ENCODE measurements at regions not wholly inside any gene's neighbourhood (a gene's known extent, or its start where the extent isn't known, plus 50 kb on each side); places are given as distances from the start of the nearest gene placed in this dataset.

- H3K4me3 ChIP-seq (ENCODE audit: low read depth, low read length): no peak overlapping the region
- no peaks in the 10 kb centered on the region for H3K4me1 ChIP-seq (ENCODE audit: control insufficient read depth, insufficient read depth, low read length)
- no peaks in the 10 kb centered on the region for H3K9me3 ChIP-seq (ENCODE audit: control insufficient read depth, insufficient read depth, low read depth, low read length)
- no peak overlapping the region for H3K27ac ChIP-seq (ENCODE audit: low read depth, low read length)
- H3K36me3 ChIP-seq (ENCODE audit: control insufficient read depth, insufficient read depth, low read length): no peaks in the 10 kb centered on the region
- H3K27me3 ChIP-seq (ENCODE audit: control insufficient read depth, insufficient read depth, low read length): no peaks in the 10 kb centered on the region
- H3K9ac ChIP-seq (ENCODE audit: low read length): no peak overlapping the region
Observed at GRCh38 chr1:170296642-170297041, 150.9 kb downstream of the NTMT2 start.

- Histone ChIP-seq H3K4me1 (ENCODE audit: control insufficient read depth, insufficient read depth, low read length) (no peaks in the 10 kb centered on the region), H3K27me3 (ENCODE audit: control insufficient read depth, insufficient read depth, low read length) (no peaks in the 10 kb centered on the region), H3K27ac (ENCODE audit: low read depth, low read length) (no peak overlapping the region), H3K9me3 (ENCODE audit: control insufficient read depth, insufficient read depth, low read depth, low read length) (no peaks in the 10 kb centered on the region), H3K9ac (ENCODE audit: low read length) (no peak overlapping the region), H3K36me3 (ENCODE audit: control insufficient read depth, insufficient read depth, low read length) (no peaks in the 10 kb centered on the region), H3K4me3 (ENCODE audit: low read depth, low read length) (no peak overlapping the region)
Observed at GRCh38 chr1:170301596-170301995, 155.8 kb downstream of the NTMT2 start.

- H3K9me3 ChIP-seq (ENCODE audit: control insufficient read depth, insufficient read depth, low read depth, low read length): no peaks in the 10 kb centered on the region
- H3K4me1 ChIP-seq (ENCODE audit: control insufficient read depth, insufficient read depth, low read length): no peaks in the 10 kb centered on the region
- H3K9ac ChIP-seq (ENCODE audit: low read length): no peak overlapping the region
- no peak overlapping the region for H3K4me3 ChIP-seq (ENCODE audit: low read depth, low read length)
- no peak overlapping the region for H3K27ac ChIP-seq (ENCODE audit: low read depth, low read length)
- no peaks in the 10 kb centered on the region for H3K36me3 ChIP-seq (ENCODE audit: control insufficient read depth, insufficient read depth, low read length)
- no peaks in the 10 kb centered on the region for H3K27me3 ChIP-seq (ENCODE audit: control insufficient read depth, insufficient read depth, low read length)
Observed at GRCh38 chr1:170303034-170303433, 157.3 kb downstream of the NTMT2 start.

GRCh38 chr1:170305777-170306512, 160.2 kb downstream of the NTMT2 start:
- no peaks in the 10 kb centered on the region for H3K27me3 ChIP-seq (ENCODE audit: control insufficient read depth, insufficient read depth, low read length)
- no peak overlapping the region for H3K27ac ChIP-seq (ENCODE audit: low read depth, low read length)
- H3K36me3 ChIP-seq (ENCODE audit: control insufficient read depth, insufficient read depth, low read length): no peaks in the 10 kb centered on the region
- no peaks in the 10 kb centered on the region for H3K9me3 ChIP-seq (ENCODE audit: control insufficient read depth, insufficient read depth, low read depth, low read length)
- no peak overlapping the region for H3K4me3 ChIP-seq (ENCODE audit: low read depth, low read length)
- no peaks in the 10 kb centered on the region for H3K4me1 ChIP-seq (ENCODE audit: control insufficient read depth, insufficient read depth, low read length)
- H3K9ac ChIP-seq (ENCODE audit: low read length): no peak overlapping the region

DNA sequence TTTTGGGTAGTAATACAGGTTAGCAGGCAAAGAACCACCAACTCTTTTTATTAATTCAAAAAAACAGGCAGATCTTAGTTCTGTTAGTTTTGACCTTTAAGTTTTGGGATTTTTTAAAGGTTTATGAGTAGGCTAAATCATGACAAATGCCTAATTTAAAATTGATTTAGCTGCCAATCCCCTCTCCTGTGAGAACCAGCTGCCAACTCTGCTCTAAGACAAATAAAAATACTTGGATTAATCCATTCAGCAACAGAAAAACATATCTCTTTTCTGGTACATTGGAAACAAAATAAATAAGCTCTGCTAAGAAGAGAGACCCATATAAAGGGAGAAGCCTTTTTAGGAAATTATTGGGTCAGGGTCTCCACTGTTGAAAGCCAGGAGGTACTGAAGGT, 160.8 kb downstream of the NTMT2 start:
- no peaks in the 10 kb centered on the region for H3K4me1 ChIP-seq (ENCODE audit: control insufficient read depth, insufficient read depth, low read length)
- H3K4me3 ChIP-seq (ENCODE audit: low read depth, low read length): no peak overlapping the region
- no peak overlapping the region for H3K9ac ChIP-seq (ENCODE audit: low read length)
- H3K36me3 ChIP-seq (ENCODE audit: control insufficient read depth, insufficient read depth, low read length): no peaks in the 10 kb centered on the region
- no peak overlapping the region for H3K27ac ChIP-seq (ENCODE audit: low read depth, low read length)
- H3K27me3 ChIP-seq (ENCODE audit: control insufficient read depth, insufficient read depth, low read length): no peaks in the 10 kb centered on the region
- no peaks in the 10 kb centered on the region for H3K9me3 ChIP-seq (ENCODE audit: control insufficient read depth, insufficient read depth, low read depth, low read length)

DNA sequence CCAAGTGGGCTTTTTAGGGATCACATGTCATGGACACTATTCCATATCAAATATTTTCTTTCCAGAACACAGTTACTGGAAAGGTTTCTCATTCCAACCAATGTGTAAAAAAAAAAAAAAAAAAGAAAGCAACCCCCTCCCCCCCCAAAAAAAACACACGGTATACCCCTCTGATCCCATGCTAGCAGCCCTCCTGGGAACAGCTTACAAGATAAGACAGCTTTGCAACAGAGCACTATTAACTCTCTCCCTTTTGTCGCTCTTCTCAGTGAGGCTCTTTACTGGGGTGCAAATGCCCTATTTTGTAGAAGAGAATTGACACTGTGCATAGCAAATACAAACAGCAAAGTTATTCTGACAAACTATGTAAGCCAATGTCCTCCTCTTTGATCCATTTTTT, 161.2 kb downstream of the NTMT2 start:
- Histone ChIP-seq H3K4me1 (ENCODE audit: control insufficient read depth, insufficient read depth, low read length) (no peaks in the 10 kb centered on the region), H3K9ac (ENCODE audit: low read length) (no peak overlapping the region), H3K4me3 (ENCODE audit: low read depth, low read length) (no peak overlapping the region), H3K36me3 (ENCODE audit: control insufficient read depth, insufficient read depth, low read length) (no peaks in the 10 kb centered on the region), H3K27ac (ENCODE audit: low read depth, low read length) (no peak overlapping the region), H3K9me3 (ENCODE audit: control insufficient read depth, insufficient read depth, low read depth, low read length) (no peaks in the 10 kb centered on the region), H3K27me3 (ENCODE audit: control insufficient read depth, insufficient read depth, low read length) (no peaks in the 10 kb centered on the region)

- Histone ChIP-seq H3K9ac (ENCODE audit: low read length) (no peak overlapping the region), H3K4me1 (ENCODE audit: control insufficient read depth, insufficient read depth, low read length) (no peaks in the 10 kb centered on the region), H3K9me3 (ENCODE audit: control insufficient read depth, insufficient read depth, low read depth, low read length) (no peaks in the 10 kb centered on the region), H3K4me3 (ENCODE audit: low read depth, low read length) (no peak overlapping the region), H3K27me3 (ENCODE audit: control insufficient read depth, insufficient read depth, low read length) (no peaks in the 10 kb centered on the region), H3K27ac (ENCODE audit: low read depth, low read length) (no peak overlapping the region), H3K36me3 (ENCODE audit: control insufficient read depth, insufficient read depth, low read length) (no peaks in the 10 kb centered on the region)
Observed at GRCh38 chr1:170307426-170307825, 161.7 kb downstream of the NTMT2 start.

- H3K27me3 ChIP-seq (ENCODE audit: control insufficient read depth, insufficient read depth, low read length): no peaks in the 10 kb centered on the region
- no peaks in the 10 kb centered on the region for H3K4me1 ChIP-seq (ENCODE audit: control insufficient read depth, insufficient read depth, low read length)
Observed at GRCh38 chr1:170309389-170310013, 163.7 kb downstream of the NTMT2 start.

DNA sequence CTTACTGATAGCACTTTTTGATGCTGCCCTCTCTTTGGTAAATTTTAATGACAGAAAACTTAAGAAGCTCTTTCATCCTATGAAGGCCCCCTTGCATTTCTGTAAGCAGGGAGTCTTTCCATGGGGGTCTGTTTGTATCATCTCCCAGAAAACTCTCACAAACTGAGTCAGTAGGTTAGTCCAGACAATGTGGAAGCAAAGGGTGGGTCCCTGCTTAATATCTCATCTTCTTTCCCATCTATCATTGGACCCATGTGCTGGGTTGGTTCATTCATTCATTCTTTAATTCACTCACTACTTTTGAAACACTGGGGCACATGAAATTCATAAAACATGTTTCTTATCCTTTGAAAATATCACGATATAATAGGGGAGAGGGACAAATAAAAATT, 164.3 kb downstream of the NTMT2 start:
- H3K9me3 ChIP-seq (ENCODE audit: control insufficient read depth, insufficient read depth, low read depth, low read length): no peaks in the 10 kb centered on the region
- no peak overlapping the region for H3K27ac ChIP-seq (ENCODE audit: low read depth, low read length)
- no peak overlapping the region for H3K9ac ChIP-seq (ENCODE audit: low read length)
- peaks cover 5% of the 10 kb centered on the region for H3K4me1 ChIP-seq (ENCODE audit: control insufficient read depth, insufficient read depth, low read length)
- H3K4me3 ChIP-seq (ENCODE audit: low read depth, low read length): no peak overlapping the region
- no peaks in the 10 kb centered on the region for H3K27me3 ChIP-seq (ENCODE audit: control insufficient read depth, insufficient read depth, low read length)
- H3K36me3 ChIP-seq (ENCODE audit: control insufficient read depth, insufficient read depth, low read length): no peaks in the 10 kb centered on the region

More at GRCh38 chr1:170309389-170310013, 163.7 kb downstream of the NTMT2 start:
- no peaks in the 10 kb centered on the region for H3K9me3 ChIP-seq (ENCODE audit: control insufficient read depth, insufficient read depth, low read depth, low read length)
- H3K9ac ChIP-seq (ENCODE audit: low read length): no peak overlapping the region
- no peaks in the 10 kb centered on the region for H3K36me3 ChIP-seq (ENCODE audit: control insufficient read depth, insufficient read depth, low read length)
- no peak overlapping the region for H3K27ac ChIP-seq (ENCODE audit: low read depth, low read length)
- H3K4me3 ChIP-seq (ENCODE audit: low read depth, low read length): no peak overlapping the region

DNA sequence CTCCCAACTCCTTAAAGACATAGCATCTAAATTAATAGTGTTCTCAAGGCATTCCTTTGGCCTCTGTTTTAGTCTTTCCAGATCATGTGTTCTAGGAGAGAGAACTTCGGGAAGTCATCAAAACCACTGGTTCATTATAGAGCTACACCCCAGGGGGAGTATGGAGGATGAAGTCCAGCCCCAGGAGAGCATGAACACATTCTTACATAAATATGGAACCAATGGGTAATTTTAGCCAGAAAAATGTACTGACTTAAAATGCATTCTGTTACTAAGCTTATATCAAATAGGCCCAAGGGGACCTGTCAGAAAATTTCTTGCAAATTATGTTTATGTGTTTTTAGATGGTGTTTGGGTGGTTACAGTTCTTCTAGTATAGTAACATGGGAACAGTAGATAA, 165.2 kb downstream of the NTMT2 start:
- H3K27me3 ChIP-seq (ENCODE audit: control insufficient read depth, insufficient read depth, low read length): no peaks in the 10 kb centered on the region
- H3K9me3 ChIP-seq (ENCODE audit: control insufficient read depth, insufficient read depth, low read depth, low read length): no peaks in the 10 kb centered on the region
- H3K36me3 ChIP-seq (ENCODE audit: control insufficient read depth, insufficient read depth, low read length): no peaks in the 10 kb centered on the region
- no peak overlapping the region for H3K27ac ChIP-seq (ENCODE audit: low read depth, low read length)
- H3K4me3 ChIP-seq (ENCODE audit: low read depth, low read length): no peak overlapping the region
- H3K9ac ChIP-seq (ENCODE audit: low read length): no peak overlapping the region
- H3K4me1 ChIP-seq (ENCODE audit: control insufficient read depth, insufficient read depth, low read length): peaks cover 9% of the 10 kb centered on the region

- Histone ChIP-seq H3K4me1 (ENCODE audit: control insufficient read depth, insufficient read depth, low read length) (peaks cover 9% of the 10 kb centered on the region), H3K9ac (ENCODE audit: low read length) (no peak overlapping the region), H3K9me3 (ENCODE audit: control insufficient read depth, insufficient read depth, low read depth, low read length) (no peaks in the 10 kb centered on the region), H3K27me3 (ENCODE audit: control insufficient read depth, insufficient read depth, low read length) (no peaks in the 10 kb centered on the region), H3K27ac (ENCODE audit: low read depth, low read length) (no peak overlapping the region), H3K4me3 (ENCODE audit: low read depth, low read length) (no peak overlapping the region), H3K36me3 (ENCODE audit: control insufficient read depth, insufficient read depth, low read length) (no peaks in the 10 kb centered on the region)
Observed at GRCh38 chr1:170313306-170313705, 167.5 kb downstream of the NTMT2 start.

All from HUES6 (cell line).